Left colon (tissue), 2 donors: ENCODE measurements at regions not wholly inside any gene's neighbourhood (a gene's known extent, or its start where the extent isn't known, plus 50 kb on each side); places are given as distances from the start of the nearest gene placed in this dataset.
"Not testable (repeated sequence)": the region's sequence is repeated elsewhere in the genome, so short reads cannot be mapped to it uniquely, and the experiment has no call there.

Experiments
- ATAC-seq: fragments of 200-7000 bp; cut with Tn5 transposase; one replicate; pipeline ENCODE4 v1.9.1; 2020; ENCODE audit warnings: mild to moderate bottlenecking, moderate library complexity
- DNase-seq, 2 donors: peaks; one replicate each; pipeline ENCODE4 v3.0.0-alpha.2; 2020
- intact Hi-C, 2 donors: fragments of 100-400 bp; cut with DNase I in 1 of 2; cut with micrococcal nuclease in 1 of 2; formaldehyde crosslinking; loops; one replicate each; pipeline versions ENCODE4 v1.11.2 to v1.14.0; 2022; cut with DNase I, micrococcal nuclease
- donor health status: DM: no; HTN: no; CAD: no.
- donor health status: DM: yes; HTN: yes; CAD: no.

DNA sequence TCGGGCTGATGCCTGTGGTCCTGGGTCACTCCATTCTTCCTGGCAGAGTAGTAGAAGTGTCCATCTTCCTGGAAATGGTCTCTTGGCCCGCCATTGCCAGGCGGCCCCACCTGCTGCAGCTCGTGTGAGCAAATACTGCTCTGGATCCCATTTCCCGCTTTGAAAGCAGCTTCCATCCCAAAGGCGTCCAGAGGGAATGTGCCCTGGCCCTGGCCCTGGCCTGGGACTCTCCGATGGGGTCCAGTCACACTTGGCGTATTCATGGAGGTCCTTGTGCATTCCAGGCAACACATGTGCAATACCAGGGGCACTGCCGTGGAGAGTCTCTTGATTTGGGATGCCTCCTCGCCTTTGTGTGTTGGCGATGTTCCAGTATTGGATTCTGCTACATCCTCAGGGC lies 111.1 kb downstream of the SNRPN start:
- intact Hi-C loops: no loop called here
- ATAC-seq: no peak
- no peak for DNase-seq

- no peak for ATAC-seq
Measured at GRCh38 chr15:25066708-25067107, 111.9 kb downstream of the SNRPN start.

GRCh38 chr15:25067725-25068309 lies 113.0 kb downstream of the SNRPN start:
- DNase-seq: no peak
- ATAC-seq: no peak
- intact Hi-C loops: no loop called here

More at GRCh38 chr15:25066708-25067107, 111.9 kb downstream of the SNRPN start:
- DNase-seq: no peak
- intact Hi-C loops: no loop called here

- ATAC-seq (no peak), DNase-seq (no peak)
- intact Hi-C loops: no loop called here
Measured at GRCh38 chr15:25068696-25069095, 113.9 kb downstream of the SNRPN start.

DNA sequence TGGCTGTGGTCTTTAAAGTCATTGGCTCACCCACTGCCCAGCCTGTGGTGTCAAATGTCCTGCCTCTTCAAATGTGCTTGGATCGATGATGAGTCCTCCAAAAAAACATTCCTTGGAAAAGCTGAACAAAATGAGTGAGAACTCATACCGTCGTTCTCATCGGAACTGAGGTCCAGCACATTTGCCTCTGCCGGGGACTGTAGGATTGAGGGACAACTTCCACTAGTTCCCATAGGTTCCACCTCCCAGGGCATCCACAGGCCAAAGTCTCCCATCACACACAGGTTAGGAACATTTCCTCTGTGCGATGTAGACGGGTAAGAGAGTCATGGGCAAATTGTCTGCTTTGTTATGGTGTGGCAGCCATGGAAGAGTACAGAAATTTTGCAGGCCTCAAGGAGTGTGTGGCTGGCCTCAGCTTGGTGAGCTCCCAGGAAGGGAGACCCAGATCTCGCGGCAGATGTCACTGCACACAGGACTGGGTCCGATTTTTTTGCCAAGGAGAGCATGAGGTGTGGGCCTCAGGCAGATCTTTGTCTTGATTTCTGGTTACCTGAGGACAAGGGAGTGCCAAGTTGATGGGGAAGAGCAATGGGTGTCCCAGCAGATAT lies 115.7 kb downstream of the SNRPN start:
- no peak for DNase-seq
- ATAC-seq: no peak
- intact Hi-C loops: no loop called here

DNA sequence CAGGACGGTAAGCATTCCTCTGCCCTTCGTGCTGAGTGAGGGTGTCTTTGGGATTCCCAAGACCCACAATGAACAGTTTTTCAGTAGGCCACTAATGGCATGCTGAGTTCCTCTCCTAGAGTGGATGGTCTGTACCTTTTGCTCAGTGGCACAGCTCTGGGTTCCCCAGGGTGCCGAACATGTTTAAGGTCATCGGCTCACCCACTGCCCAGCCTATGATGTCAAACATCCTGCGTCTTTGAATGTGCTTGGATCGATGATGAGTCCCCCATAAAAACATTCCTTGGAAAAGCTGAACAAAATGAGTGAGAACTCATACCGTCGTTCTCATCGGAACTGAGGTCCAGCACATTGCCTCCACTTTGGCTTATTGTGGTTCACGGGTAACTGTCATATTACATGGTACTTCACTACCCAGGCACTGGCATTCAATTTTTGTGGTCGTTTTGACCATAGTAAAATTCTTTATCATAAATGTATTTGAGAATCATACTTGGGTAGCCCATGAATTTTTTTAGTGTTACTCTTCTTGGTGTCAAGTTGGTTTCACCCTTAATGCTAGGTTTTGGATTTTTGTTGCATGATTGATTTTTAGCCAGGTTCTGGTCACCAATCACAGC lies 118.2 kb downstream of the SNRPN start:
- ATAC-seq: no peak
- no peak for DNase-seq
- intact Hi-C loops: no loop called here

DNA sequence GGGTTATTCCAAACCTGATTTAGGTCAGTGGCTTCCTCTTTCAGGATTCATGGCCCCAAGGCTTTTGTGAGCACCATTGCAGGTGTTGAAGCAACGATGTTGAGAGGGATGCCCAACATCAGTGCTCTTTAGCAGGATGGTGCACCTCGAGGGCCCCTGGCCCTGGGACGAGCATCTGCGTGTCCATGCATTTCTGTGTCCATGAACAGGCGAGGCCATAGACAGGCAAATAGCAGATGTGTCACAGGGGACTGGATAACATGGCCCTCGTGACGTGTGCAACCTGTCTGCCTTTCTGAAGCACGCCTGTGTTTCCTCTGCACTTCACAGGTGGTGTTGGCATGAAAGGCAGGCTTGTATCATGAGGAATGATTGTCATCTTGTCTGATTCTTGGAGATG lies 132.3 kb downstream of the SNRPN start:
- no peak for DNase-seq
- intact Hi-C loops: no loop called here
- no peak for ATAC-seq

DNA sequence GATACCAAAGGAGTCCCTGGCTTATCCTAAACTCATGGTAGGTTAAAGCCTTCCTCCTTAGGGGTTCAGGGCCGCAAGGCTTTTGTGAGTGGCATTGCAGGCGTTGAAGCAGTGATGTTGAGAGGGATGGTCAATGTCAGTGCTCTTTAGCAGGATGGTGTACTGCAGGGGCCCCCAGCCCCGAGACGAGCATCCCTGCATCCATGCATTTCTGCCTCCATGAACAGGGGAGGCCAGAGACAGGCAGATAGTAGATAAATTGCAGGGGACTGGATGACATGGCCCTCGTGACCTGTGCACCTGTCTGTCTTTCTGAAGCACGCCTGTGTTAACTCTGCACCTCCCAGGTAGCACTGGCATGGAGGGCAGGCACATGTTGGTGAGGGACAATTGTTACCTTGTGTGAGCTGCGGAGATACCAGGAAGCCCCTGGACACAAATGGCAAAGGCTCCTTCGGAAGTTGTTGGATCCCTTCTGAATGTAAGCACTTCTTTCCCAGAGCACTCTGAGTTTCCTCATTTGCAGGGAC lies 133.5 kb downstream of the SNRPN start:
- ATAC-seq (no peak), DNase-seq (no peak)
- intact Hi-C loops: no loop called here

DNA sequence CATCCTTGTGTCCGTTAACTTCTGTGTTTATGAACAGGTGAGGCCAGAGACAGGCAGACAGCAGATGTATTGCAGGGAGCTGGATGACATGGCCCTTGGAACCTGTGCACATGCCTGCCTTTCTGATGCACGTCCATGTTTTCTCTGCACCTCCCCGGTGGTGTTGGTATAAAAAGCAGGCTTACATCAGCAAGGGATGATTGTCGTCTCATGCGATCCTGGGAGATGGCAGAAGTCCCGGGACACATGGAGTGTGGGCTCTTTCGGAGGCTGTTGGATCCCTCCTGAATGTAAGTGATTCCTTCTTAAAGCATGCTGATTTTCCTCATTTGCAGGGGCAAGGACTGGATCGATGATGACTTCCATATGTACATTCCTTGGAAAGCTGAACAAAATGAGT lies 134.8 kb downstream of the SNRPN start:
- intact Hi-C loops: no loop called here
- DNase-seq (no peak), ATAC-seq (no peak)

DNA sequence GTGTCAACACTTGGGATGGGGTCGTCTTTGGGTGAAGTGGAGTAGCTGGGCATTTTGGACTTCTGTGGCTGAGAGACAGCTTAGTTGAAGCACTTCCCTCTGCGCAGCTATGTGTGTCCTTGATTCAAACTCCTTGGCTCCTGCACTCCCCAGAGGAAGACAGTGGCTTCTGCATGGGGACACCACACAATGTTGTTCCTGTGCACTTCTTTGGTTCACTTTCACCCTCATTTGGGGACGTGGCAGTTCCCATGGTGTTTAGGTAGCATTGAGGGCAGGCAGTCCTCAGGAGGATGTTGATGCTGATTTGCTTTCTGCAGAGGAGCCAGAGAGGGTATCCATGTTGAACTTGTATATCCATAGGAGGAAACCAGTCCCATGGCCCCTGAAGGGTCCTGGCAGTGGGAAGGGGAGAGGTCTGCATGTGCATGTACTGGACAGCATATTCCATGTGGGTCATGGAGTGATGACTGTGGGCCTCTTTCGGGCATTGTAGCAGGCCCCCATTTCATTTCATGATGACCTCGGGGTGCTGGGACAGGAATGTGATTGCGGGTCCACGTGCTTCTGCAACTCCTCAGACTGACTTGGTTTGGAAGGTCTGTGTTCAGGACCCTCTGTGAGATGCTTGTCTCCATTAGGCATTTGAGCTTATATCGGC lies 135.4 kb downstream of the SNRPN start:
- no peak for DNase-seq
- intact Hi-C loops: loop anchor here in 1 of 2 donors (10.0 kb wide), 1 partner anchor 105 kb away; no protein-coding TSS in a partner anchor
- ATAC-seq: no peak

- ATAC-seq: no peak
- no peak for DNase-seq
- intact Hi-C loops: loop anchor here in 1 of 2 donors (10.0 kb wide), 1 partner anchor 107 kb away; no protein-coding TSS in a partner anchor
Measured at GRCh38 chr15:25091421-25092158, 136.8 kb downstream of the SNRPN start.

- intact Hi-C loops: loop anchor here in 1 of 2 donors (10.0 kb wide), 1 partner anchor 108 kb away; no protein-coding TSS in a partner anchor
- no peak for ATAC-seq
- DNase-seq: no peak
Measured at GRCh38 chr15:25092661-25093060, 137.9 kb downstream of the SNRPN start.

- DNase-seq (no peak), ATAC-seq (no peak)
- intact Hi-C loops: loop anchor here in 1 of 2 donors (10.0 kb wide), 1 partner anchor 109 kb away; no protein-coding TSS in a partner anchor
Measured at GRCh38 chr15:25093455-25094029, 138.8 kb downstream of the SNRPN start.

GRCh38 chr15:25094066-25094465 lies 139.3 kb downstream of the SNRPN start:
- no peak for ATAC-seq
- no peak for DNase-seq
- intact Hi-C loops: loop anchor here in 1 of 2 donors (10.0 kb wide), 1 partner anchor 109 kb away; no protein-coding TSS in a partner anchor

GRCh38 chr15:25094519-25094918 lies 139.7 kb downstream of the SNRPN start:
- DNase-seq: no peak
- intact Hi-C loops: loop anchor here in 1 of 2 donors (10.0 kb wide), 1 partner anchor 110 kb away; no protein-coding TSS in a partner anchor
- ATAC-seq: no peak

GRCh38 chr15:25095179-25095578 lies 140.4 kb downstream of the SNRPN start:
- ATAC-seq: no peak
- intact Hi-C loops: loop anchor here in 1 of 2 donors (10.0 kb wide), 1 partner anchor 110 kb away; no protein-coding TSS in a partner anchor
- DNase-seq: no peak

GRCh38 chr15:25099966-25100365 lies 145.2 kb downstream of the SNRPN start:
- intact Hi-C loops: loop anchor here in 1 of 2 donors (10.0 kb wide), 1 partner anchor 115 kb away; no protein-coding TSS in a partner anchor
- not testable (repeated sequence) for ATAC-seq, DNase-seq

- intact Hi-C loops: no loop called here
- ATAC-seq (no peak), DNase-seq (no peak)
Measured at GRCh38 chr15:25106209-25106608, 151.4 kb downstream of the SNRPN start.
